ENCODE measurements at regions not wholly inside any gene's neighbourhood (a gene's known extent, or its start where the extent isn't known, plus 50 kb on each side); places are given as distances from the start of the nearest gene placed in this dataset.

- TF ChIP-seq EZH2phosphoT487 (IDR thresholded peaks at IDR 0.05; ENCODE audit: insufficient read depth, low read depth) (no peak), EZH2 (IDR thresholded peaks at IDR 0.05; ENCODE audit: insufficient read depth, poor library complexity, severe bottlenecking) (no peak)
Observed at GRCh38 chr21:16554503-16554902, 824.7 kb downstream of the USP25 start.

Measured in GM23248 (cell line).